ENCODE measurements at regions not wholly inside any gene's neighbourhood (a gene's known extent, or its start where the extent isn't known, plus 50 kb on each side); places are given as distances from the start of the nearest gene placed in this dataset.

DNA sequence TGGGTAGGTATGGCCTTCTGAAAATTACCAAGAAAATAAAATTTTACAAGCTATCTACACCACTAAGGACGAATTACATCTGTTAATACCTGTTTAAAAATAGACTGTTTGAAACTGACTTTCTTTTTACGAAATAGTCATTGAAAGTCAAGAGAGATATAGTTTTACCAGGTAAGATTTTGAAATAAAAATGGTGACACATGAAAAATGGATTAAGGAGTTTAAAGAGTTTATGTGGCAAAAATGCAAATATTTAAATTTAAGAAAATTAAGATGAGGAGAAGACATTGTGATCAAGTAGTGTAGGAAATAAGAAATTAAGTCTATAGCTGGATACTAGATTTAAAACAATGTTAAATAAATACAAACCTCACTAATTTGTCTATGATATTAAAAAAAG, 271.5 kb downstream of the TRIB2 start:
- TF ChIP-seq, protein P1, sequence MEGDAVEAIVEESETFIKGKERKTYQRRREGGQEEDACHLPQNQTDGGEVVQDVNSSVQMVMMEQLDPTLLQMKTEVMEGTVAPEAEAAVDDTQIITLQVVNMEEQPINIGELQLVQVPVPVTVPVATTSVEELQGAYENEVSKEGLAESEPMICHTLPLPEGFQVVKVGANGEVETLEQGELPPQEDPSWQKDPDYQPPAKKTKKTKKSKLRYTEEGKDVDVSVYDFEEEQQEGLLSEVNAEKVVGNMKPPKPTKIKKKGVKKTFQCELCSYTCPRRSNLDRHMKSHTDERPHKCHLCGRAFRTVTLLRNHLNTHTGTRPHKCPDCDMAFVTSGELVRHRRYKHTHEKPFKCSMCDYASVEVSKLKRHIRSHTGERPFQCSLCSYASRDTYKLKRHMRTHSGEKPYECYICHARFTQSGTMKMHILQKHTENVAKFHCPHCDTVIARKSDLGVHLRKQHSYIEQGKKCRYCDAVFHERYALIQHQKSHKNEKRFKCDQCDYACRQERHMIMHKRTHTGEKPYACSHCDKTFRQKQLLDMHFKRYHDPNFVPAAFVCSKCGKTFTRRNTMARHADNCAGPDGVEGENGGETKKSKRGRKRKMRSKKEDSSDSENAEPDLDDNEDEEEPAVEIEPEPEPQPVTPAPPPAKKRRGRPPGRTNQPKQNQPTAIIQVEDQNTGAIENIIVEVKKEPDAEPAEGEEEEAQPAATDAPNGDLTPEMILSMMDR (IDR thresholded peaks at IDR 0.05; ENCODE audit: low read length): no peak
- TF ChIP-seq EZH2phosphoT487 (IDR thresholded peaks at IDR 0.05; ENCODE audit: low read length) (no peak), EZH2 (optimal IDR thresholded peaks at IDR 0.05; ENCODE audit: low read depth, low read length) (no peak)
